HS-5 (cell line): ENCODE measurements at regions not wholly inside any gene's neighbourhood (a gene's known extent, or its start where the extent isn't known, plus 50 kb on each side); places are given as distances from the start of the nearest gene placed in this dataset.
"Not testable (repeated sequence)": the region's sequence is repeated elsewhere in the genome, so short reads cannot be mapped to it uniquely, and the experiment has no call there.

Experiments
- DNase-seq: peaks from one replicate; pipeline ENCODE4 v3.0.0-alpha.2; 2012; ENCODE audit warnings: low read depth

DNA sequence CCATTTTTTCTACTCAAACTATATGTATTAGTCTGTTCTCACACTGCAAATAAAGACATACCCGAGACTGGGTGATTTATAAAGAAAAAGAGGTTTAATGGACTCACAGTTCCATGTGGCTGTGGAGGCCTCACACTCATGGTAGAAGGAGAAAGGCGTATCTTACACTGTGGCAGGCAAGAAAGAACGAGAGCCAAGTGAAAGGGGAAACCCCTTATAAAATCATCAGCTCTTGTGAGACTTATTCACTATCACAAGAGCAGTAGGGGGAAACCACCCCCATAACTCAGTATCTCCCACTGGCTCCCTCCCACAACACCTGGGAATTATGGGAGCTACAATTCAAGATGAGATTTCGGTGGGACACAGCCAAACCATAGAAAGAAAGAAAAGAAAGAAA lies 266.3 kb upstream of the TLE3 start:
- not testable (repeated sequence) for DNase-seq

DNA sequence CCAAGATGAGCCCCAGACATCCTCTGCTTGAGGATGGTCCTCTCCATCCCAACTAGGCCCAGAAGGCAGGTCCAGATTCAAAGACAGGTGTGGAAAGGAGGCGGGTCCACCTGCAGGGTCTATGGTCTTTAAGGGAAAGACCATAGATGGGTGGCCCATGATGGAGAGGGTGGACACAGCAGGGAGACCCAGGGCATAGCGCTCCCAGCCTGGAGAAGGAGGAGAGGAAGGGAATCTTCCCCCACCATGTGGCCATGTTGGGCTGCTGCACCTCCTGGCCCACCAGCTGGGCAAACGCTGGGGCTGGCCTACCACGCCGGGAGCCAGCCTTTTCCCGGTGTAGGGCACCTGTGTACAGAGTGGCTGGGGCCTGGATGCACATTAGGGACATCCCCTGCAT lies 265.2 kb upstream of the TLE3 start:
- DNase-seq: no peak

DNA sequence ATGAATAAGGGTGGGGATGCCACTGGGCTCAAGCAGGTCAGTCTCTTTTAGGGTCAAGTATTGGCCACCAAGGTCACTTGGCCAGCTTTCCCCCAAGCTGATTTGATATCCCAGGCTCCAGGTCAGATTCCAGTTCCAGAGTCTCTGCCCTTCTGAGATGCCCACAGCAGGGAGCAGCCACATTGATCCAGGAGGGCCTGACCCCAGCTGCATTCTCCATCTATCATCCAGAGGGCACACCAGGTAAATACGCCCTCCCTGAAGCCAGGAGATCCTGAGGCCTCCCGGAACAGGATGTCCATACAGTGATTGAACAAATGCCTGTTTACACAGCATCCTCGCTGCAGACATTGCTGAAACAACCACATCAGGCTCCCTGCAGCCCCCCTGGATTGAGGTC lies 264.6 kb upstream of the TLE3 start:
- no peak for DNase-seq

DNA sequence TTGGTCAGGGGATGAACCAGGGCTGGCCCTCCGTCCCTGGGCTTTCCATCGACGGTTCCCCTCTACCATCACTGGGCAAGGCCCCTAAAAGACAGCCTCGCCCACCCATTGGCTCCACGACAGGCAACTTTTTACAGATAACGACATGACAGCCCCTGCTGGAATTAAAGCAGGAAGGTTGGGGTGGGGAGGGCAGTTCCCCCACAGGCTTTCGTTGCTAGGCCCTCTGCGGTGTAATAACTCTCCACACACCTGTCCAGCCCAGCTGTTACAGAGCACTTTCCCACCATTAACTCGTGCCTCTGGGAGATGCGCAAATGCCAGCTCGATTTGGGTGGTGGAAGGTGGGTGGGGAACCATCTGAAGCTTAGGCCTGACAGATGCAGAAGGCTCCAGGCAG lies 264.2 kb upstream of the TLE3 start:
- DNase-seq: no peak

DNA sequence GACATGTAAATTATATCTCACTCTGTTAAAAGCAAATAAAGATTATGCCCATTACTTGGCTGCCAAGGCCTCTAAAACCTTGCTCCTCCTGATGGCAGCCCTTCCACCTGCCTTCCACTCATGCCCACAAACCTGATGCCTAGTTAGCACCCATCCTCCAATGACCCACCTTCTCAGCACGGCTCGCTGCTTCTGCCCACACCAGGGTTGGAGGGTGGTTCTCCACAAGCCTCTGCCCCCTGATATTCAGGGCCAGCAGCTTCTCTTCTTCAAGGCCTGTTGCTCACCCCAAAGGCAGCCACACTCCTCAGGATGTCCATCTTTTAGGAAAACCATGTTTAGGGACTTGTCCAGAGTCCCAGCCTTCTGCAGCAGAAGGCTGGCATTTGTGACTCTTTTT lies 263.4 kb upstream of the TLE3 start:
- DNase-seq: no peak

DNA sequence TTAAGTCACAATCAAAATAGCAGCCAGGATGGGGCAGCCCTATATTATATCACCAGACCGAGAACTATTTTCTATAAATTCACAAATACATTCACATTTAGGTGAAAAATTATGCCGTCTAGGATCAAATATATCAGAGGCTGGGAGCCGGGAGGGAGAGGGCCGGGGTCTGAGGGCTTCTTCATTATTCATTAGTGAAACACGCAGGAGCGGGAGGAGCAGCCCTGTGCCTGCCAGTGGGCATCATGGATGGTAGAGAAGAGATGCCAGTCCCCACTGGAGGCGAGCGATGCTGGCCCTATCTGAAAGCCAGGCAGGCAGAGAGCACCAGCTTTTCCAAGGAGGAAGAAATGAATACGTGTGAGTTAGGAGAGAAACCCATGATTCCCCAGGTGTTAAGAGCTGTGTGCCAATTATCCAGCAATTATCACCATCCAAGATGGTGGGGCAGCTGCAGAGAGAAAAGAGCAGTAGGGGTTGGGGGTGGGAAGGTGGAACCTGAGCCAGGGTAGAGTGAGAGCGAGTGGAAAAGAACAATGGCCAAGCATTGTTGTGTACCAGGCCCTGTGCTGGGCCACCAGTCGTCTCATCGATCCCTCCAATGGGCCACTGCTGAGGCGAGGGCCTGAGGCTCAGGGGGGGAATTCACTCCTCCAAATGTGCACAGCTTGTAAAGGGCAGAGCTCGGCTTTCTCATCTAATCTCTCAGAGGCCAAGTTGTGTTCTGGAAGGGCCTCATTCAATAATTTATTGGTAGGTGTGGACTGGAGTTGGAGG lies 261.3 kb upstream of the TLE3 start:
- DNase-seq: no peak

DNA sequence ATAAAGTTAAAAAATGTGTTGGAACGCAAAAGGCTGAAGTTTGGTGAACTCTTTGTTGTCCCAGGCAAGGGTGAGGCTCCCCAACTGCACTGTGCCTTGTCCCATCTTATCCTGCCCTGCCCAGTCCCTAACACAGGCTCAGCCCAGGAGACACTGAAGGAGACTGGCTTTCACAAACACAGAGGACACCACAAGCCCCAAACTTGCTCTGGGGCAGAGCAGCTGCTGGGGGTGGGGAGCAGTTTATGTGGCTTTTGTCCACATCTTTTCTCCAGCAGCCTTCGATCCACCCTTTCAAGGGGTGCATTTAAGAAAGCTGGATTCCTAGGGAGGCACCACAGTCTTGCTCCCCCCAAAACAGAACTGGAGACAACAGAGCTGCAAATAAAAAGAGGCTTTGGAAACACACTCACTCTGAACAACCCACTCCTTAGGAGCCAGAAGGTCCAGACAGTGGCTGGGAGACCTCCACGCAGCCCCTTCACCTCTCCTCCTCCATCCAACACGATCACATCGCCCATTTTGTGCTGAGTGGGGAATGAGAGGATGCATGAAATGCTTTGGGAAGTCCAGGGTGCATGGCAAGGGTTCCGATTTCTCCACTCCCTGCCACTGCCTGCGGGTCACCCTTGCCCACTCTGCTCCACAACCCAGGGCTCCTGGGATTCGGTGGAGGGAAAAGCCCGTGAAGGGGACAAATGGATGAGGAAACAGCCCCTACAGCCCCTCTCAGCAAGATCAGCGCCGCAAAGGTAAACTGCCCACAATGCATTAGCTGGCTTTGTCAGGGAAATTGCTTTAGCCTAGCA lies 260.5 kb upstream of the TLE3 start:
- DNase-seq: no peak

DNA sequence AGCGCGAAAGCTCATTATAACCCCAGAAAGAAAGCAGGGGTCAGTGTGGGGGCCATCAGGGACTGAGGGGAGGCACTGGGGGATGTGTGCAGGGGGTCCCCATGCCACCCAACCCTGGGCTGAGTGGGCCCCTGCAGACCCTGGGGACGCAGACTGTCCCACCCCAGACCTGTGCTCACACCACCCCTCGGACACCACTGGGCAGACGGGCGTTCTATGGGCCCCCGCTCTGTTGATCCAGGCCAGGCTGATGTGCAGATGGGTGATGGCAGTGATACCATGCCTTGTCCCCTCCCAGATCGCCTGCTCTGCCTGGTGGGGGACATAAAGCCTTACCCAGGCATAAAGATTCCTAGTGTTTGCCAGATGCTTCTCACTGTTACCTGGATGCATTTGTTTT lies 259.7 kb upstream of the TLE3 start:
- DNase-seq: no peak

DNA sequence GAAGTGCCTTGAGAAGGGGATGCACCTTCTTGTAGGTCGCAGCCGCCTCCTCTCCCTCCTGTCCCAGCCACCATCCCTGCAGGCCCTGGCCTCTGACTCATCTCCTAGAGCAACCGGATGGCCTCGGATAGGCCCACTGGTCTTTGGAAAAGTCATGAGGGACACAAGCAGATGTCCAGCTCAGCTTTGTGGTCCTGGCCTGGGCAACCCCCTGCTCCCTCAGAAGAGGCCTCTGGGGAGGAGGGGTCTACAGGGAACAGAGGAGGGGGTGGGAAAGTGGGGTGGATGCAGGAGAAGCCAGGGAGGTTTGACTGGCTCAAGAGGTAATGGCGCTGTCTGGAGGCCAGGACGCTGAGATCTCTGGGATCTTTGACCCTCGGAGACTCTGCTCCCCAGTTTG lies 259.2 kb upstream of the TLE3 start:
- no peak for DNase-seq

DNA sequence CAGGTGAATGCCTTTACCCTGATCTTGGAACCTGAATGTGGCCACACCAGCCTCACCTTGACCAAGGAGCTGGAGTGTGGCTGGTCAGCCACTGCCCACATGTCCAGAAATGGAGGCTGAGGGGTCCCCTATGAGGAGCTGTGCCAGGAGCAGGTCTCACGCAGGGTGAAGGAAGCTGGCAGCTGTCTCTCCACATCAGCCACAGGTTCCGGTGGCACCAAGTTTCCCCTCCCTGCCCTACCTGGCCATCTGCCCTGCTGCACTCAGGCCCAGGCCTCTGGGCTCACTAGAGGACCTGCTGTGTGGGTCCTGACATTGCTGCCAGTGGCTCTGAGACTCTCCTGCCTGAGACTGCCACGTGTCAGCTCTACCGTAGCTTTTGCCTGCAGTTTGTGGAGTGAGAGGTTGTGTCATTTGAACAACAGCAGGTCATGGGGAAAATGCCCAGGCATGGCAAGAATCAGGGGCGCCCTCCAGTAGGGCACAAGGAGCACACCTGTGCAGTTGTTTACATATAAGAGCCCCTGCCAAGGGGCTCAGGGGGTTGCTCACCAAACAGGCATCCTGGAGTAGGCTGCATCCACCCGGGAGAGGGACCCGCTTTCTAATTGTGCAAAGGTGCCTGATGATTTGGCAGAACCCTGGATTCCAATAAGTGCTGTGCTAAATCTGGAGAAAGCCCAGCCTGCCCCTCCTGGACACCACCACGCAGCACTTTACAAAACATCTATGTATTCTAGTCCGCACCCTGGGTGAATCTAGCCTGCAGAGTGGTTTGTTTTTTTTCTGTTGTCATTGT lies 258.5 kb upstream of the TLE3 start:
- DNase-seq: no peak

DNA sequence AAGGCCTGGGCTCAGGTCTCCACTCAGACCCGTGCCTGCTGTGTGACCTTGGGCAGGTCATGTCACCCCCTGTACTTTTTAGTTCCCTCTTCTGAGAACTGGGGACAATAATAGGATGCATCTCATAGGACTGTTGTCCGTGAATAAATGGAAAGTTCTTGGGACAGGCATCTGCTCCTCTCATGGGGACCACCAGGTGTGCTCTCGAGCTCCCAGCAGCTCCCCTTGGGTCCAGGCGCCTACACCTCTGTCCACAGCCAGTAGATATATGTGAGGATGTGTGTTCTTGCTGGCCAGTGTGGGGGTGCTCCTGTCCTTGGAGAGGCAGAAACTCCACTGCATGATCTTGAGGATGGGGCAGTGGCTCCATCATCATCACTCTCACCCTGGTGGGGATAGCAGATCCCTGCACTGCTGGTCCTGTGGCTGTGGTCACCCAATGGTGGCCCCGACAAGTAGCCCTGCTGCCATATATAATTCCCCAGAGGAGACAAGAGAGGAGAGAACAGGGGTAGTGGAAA lies 257.6 kb upstream of the TLE3 start:
- DNase-seq: no peak

DNA sequence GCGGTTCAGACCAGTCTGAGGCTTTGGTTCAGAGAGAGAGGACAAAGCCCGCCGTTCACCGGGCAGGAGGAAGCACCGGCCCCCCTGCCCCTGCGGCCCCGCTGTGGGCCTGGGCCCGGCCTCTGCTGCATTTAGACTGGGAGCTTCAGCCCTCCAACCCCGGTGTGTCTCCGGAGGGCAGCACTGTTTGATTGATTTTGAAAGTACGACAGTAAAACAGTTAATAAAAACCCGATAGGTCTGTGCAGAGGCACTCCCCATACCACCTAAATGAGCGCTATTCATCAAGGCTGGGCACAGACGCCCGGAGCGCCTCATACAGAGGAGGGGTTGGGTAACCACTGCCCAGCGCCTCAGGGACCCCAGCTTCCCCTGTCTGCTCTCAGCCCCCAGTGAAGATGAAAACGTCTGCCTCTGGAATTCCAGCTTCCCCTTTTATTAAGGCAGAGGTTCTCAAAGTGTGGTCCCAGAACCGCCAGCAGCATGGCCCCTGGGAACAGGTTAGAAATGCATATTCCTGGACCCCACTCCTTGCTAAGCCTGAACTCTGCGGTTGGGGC lies 256.7 kb upstream of the TLE3 start:
- no peak for DNase-seq

DNA sequence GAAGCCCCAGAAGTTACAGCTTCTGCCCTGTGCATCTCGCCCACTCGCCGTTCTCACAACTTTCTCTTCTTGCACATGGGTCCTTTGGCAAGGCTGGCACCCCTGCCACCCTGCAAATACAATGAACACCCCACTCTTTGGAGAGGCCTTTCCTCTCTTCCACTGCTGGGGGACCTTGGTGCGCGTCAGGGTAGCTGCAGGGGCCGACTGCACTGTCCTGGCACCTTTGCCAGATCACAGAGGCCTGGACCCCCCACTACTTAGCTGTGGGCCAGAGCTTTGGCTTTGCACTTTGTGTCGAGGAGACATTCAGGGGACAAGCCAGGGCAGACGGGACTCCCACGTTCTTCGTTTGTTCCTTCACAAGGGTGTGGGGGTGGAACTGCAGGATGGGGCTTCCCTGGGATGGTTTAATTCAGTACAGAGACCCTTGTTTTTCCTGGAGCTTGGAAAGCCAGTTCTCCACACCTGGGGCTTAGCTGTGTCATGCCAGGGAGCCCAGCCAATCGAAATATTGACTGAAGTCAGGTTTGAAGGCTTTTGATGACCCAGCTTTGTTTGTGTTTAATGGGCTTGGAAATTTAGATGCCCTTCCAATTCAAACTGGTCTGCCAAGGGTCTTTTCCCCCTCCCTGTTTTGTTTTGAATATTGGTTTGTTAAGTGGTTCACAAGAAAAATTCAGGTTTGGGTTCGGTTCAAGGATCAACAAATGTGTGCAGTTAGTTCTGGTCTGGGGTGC lies 256.1 kb upstream of the TLE3 start:
- no peak for DNase-seq

DNA sequence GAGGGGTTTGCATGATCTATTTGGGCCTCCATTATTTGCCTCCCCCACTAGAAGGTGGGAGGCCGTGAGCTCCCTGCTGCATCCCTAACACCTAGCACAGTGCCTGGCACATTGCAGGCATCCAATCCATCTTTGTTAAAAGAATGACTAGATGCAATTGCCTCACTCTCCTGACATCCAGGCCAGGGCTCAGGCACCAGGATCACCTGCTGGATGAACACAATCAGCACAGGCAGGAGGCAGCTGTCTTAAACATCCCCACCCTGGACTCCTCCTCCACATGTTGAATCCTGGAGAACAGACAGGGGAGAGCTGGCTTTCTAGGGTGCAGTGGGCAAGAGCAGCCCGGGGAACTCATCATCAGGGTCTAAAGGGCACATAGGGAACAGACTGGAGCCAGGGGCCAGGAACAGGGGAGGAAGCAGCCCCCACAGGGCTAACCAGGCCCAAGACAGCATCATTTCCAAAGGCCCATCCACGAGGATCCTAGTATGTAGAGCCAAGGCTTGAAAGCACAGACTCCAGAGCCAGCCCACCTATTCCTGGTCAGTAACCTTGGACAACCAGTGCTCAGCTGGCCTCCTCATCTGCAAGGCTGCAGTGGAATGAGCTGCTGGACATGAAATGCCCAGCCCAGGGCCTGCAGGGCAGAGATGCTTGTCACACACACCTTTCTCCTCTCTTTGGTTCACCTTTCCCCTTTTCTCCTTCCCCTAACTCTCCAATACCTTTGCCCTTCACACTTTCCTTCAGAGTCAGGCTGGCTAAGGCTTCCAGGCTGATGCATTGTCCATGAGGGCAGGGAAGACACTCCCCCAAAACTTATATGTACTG lies 254.4 kb upstream of the TLE3 start:
- no peak for DNase-seq

DNA sequence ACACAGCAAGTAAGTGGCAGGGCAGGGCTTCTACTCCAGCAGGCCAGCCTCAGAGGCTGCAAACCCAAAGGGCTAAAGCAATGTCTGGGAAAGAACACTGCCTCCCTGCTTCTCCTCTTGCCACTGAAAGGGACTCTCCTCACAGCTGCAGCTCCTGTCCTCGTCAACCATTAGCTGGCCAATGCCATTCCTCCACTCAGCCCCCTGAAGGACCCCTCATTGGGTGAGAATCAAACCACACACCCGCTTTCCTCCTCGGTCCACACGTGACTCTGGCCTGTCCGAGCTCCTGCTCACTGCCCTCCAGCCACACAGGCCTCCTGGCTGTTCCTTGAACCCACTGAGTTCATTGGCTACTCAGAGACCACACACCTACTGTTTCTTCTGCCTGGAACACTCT lies 253.7 kb upstream of the TLE3 start:
- no peak for DNase-seq

DNA sequence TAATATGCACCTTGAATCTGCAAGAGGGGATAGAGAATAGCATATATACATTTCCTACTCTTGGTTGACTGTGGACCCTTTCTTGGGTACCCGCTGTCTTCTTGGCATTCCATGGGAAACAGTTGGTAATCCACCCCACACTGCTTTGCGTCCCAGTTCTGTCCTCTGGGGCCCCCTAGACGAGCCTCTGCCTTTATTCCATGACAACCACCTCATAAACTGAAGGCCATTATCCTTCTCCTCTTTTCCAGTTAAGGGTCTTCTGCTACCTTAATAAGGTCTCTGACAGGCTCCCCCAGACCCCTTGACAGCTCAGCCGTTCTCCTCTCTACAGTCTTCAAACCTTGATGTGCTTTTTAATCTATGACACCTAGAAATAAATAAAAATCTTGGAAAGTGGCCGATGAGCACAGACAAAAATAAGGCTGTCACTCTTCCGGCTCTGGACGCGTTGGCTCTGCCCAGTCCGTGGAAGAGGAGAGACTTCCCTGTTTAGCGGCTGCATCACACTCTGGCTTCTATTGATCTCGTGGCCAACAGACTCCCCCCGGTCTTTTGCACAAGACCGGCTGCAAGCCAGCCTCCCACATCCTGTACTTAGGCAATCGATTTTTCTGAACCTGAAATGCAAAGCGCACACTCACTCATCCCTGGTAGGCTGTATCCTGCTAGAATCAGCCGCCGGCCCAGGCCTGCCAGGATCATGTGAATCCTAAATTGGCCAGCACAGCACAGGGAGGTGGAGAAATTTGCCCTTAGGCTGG lies 251.0 kb upstream of the TLE3 start:
- DNase-seq: no peak

DNA sequence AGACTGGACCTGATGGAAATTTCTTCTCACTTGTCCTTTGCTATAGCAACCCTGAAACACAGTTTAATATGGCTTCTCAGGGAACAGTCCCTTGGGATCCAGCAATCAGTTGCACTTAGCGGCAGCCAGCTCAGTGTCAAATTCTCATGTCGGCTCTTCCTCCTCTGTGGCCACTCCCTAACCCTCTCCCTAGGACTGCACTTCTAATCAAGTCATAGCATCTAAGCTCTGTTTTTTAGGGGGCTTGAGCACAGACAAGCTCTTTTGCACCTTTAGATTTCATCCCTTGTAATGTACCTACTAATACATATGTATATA lies 250.5 kb upstream of the TLE3 start:
- no peak for DNase-seq

DNA sequence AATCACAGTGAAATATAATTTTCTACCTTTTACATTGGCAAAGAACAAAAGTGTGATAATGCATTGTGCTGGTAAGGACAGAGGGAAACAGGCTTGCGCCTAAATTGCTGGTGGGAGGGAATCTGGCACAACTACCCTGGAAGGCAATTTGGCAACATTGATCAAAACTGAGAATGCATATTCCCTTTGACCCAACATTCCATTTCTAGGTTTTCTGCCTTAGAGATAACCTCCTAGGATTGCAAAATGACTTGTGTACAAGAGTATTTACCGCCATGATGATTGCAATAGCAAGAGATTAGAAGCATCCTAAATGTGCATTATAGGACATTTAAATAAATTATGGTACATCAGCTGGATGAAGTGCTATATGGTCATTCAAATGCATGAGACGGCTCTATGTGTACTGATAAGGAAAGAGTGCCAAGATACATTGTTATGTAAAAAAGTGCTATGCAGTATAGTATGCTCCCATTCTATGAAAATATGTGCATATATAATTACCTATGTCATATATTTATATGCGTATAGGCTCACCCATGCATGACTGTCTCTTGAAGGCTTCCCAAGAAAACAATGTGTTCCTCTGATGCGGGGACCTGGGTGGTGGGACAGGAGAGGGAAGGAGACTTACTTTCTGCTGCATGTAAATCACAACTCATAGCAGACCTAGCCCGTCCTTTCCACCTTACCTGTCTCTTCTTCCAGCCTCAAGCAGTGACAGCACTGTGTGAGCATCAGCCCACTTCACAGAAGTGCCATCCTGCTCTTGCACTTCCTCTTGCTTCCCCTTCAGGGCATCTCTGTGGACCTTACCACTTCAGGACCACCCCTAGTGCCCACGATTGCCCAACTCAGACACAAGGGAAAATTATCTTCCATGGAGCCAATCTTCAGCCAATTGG lies 249.9 kb upstream of the TLE3 start:
- DNase-seq: no peak
